H54 (cell line): ENCODE measurements at regions not wholly inside any gene's neighbourhood (a gene's known extent, or its start where the extent isn't known, plus 50 kb on each side); places are given as distances from the start of the nearest gene placed in this dataset.
"Not testable (repeated sequence)": the region's sequence is repeated elsewhere in the genome, so short reads cannot be mapped to it uniquely, and the experiment has no call there.

ENCODE experiments used
- DNase-seq: peaks from one replicate; pipeline ENCODE4 v3.0.0; 2011; ENCODE audit warnings: low spot score, mixed read lengths; ENCODE audit not compliant: insufficient read length
- FAIRE-seq: peaks from 3 replicates; lab custom pipeline; 2011; peaks lifted over from hg19 to GRCh38; lab: Jason Lieb, UNC
- POLR2A ChIP-seq: IDR thresholded peaks from 2 replicates; pipeline ENCODE4 v1.6.1; 2011; ENCODE audit warnings: low read depth, mild to moderate bottlenecking, low read length

GRCh38 chr3:147471741-147472140 is 62.6 kb downstream of the ZIC1 start:
- TF ChIP-seq POLR2A: no peak
- FAIRE-seq: no peak

GRCh38 chr3:147472846-147473245 is 63.7 kb downstream of the ZIC1 start:
- FAIRE-seq (no peak), DNase-seq (no peak)
- no peak for TF ChIP-seq POLR2A

More at GRCh38 chr3:147471741-147472140, 62.6 kb downstream of the ZIC1 start:
- no peak for DNase-seq

- no peak for FAIRE-seq
- TF ChIP-seq POLR2A: no peak
- DNase-seq: no peak
Observed at GRCh38 chr3:147483145-147483544, 74.0 kb downstream of the ZIC1 start.

GRCh38 chr3:147483578-147483977 is 74.4 kb downstream of the ZIC1 start:
- FAIRE-seq (no peak), DNase-seq (no peak)
- TF ChIP-seq POLR2A: no peak

- no peak for TF ChIP-seq POLR2A
- no peak for FAIRE-seq
- no peak for DNase-seq
Observed at GRCh38 chr3:147493065-147493464, 83.9 kb downstream of the ZIC1 start.

- no peak for TF ChIP-seq POLR2A
- DNase-seq: no peak
- no peak for FAIRE-seq
Observed at GRCh38 chr3:147493666-147494065, 84.5 kb downstream of the ZIC1 start.

- FAIRE-seq (no peak), DNase-seq (no peak)
- TF ChIP-seq POLR2A: no peak
Observed at GRCh38 chr3:147497286-147497685, 88.1 kb downstream of the ZIC1 start.

GRCh38 chr3:147507638-147508286 is 98.6 kb downstream of the ZIC1 start:
- no peak for TF ChIP-seq POLR2A
- DNase-seq (no peak), FAIRE-seq (no peak)

- FAIRE-seq (no peak), DNase-seq (no peak)
- TF ChIP-seq POLR2A: no peak
Observed at GRCh38 chr3:147509448-147509847, 100.3 kb downstream of the ZIC1 start.

- no peak for FAIRE-seq
Observed at GRCh38 chr3:147513785-147514184, 104.6 kb downstream of the ZIC1 start.

GRCh38 chr3:147514366-147515160 is 105.4 kb downstream of the ZIC1 start:
- FAIRE-seq (no peak), DNase-seq (no peak)
- no peak for TF ChIP-seq POLR2A

More at GRCh38 chr3:147513785-147514184, 104.6 kb downstream of the ZIC1 start:
- no peak for DNase-seq
- TF ChIP-seq POLR2A: no peak

GRCh38 chr3:147518465-147518864 is 109.3 kb downstream of the ZIC1 start:
- no peak for DNase-seq

GRCh38 chr3:147521646-147522045 is 112.5 kb downstream of the ZIC1 start:
- FAIRE-seq (peak; percentile 80), DNase-seq (no peak)
- no peak for TF ChIP-seq POLR2A

More at GRCh38 chr3:147518465-147518864, 109.3 kb downstream of the ZIC1 start:
- TF ChIP-seq POLR2A: no peak
- FAIRE-seq: no peak

- not testable (repeated sequence) for DNase-seq, FAIRE-seq
Observed at GRCh38 chr3:147522780-147523179, 113.6 kb downstream of the ZIC1 start.
